NCI-H1048 (cell line): ENCODE measurements at regions not wholly inside any gene's neighbourhood (a gene's known extent, or its start where the extent isn't known, plus 50 kb on each side); places are given as distances from the start of the nearest gene placed in this dataset.

Experiments
- DNase-seq: peaks from one replicate; lab custom pipeline; 2025; lab: John Stamatoyannopoulos, UW

GRCh38 chr2:7891312-7891711 is 790.5 kb upstream of the ID2 start:
- no peak for DNase-seq

GRCh38 chr2:7895289-7895688 is 786.6 kb upstream of the ID2 start:
- DNase-seq = no peak

- DNase-seq = no peak
These were observed 784.8 kb upstream of the ID2 start for GRCh38 chr2:7896940-7897487.

- DNase-seq = no peak
These were observed 782.6 kb upstream of the ID2 start for GRCh38 chr2:7899241-7899640.

GRCh38 chr2:7899923-7900322 is 781.9 kb upstream of the ID2 start:
- no peak for DNase-seq

- no peak for DNase-seq
These were observed 781.3 kb upstream of the ID2 start for GRCh38 chr2:7900593-7900992.

GRCh38 chr2:7902251-7902765 is 779.5 kb upstream of the ID2 start:
- DNase-seq = no peak

GRCh38 chr2:7904319-7904718 is 777.5 kb upstream of the ID2 start:
- no peak for DNase-seq

- DNase-seq = no peak
These were observed 776.1 kb upstream of the ID2 start for GRCh38 chr2:7905756-7906155.

- DNase-seq = no peak
These were observed 775.4 kb upstream of the ID2 start for GRCh38 chr2:7906431-7906830.

- no peak for DNase-seq
These were observed 774.8 kb upstream of the ID2 start for GRCh38 chr2:7907041-7907440.

- no peak for DNase-seq
These were observed 771.1 kb upstream of the ID2 start for GRCh38 chr2:7910752-7911151.

- no peak for DNase-seq
These were observed 770.7 kb upstream of the ID2 start for GRCh38 chr2:7911196-7911595.

- no peak for DNase-seq
These were observed 767.9 kb upstream of the ID2 start for GRCh38 chr2:7913974-7914373.

GRCh38 chr2:7915302-7916091 is 766.4 kb upstream of the ID2 start:
- DNase-seq = no peak

GRCh38 chr2:7916670-7917069 is 765.2 kb upstream of the ID2 start:
- no peak for DNase-seq

- no peak for DNase-seq
These were observed 762.3 kb upstream of the ID2 start for GRCh38 chr2:7919510-7919909.

GRCh38 chr2:7924023-7924762 is 757.7 kb upstream of the ID2 start:
- no peak for DNase-seq

GRCh38 chr2:7925506-7925905 is 756.4 kb upstream of the ID2 start:
- no peak for DNase-seq

GRCh38 chr2:7927691-7928090 is 754.2 kb upstream of the ID2 start:
- DNase-seq = no peak

- no peak for DNase-seq
These were observed 752.6 kb upstream of the ID2 start for GRCh38 chr2:7929281-7929680.

GRCh38 chr2:7930800-7931635 is 750.8 kb upstream of the ID2 start:
- no peak for DNase-seq
